HG02885 (cell line): ENCODE measurements at regions not wholly inside any gene's neighbourhood (a gene's known extent, or its start where the extent isn't known, plus 50 kb on each side); places are given as distances from the start of the nearest gene placed in this dataset.
"Not testable (repeated sequence)": the region's sequence is repeated elsewhere in the genome, so short reads cannot be mapped to it uniquely, and the experiment has no call there.

Experiments
- ATAC-seq: cut with Tn5 transposase; IDR thresholded peaks from one replicate; pipeline ENCODE4 v1.9.1; 2021; ENCODE audit warnings: mild to moderate bottlenecking; ENCODE audit not compliant: unreplicated experiment, poor library complexity

- no peak for ATAC-seq
These were observed 186.2 kb upstream of the FRMD6 start for GRCh38 chr14:51465486-51465885.

GRCh38 chr14:51467392-51467791 is 184.3 kb upstream of the FRMD6 start:
- ATAC-seq: not testable (repeated sequence)

GRCh38 chr14:51468523-51468922 is 183.2 kb upstream of the FRMD6 start:
- no peak for ATAC-seq

- ATAC-seq: no peak
These were observed 178.8 kb upstream of the FRMD6 start for GRCh38 chr14:51472881-51473280.

GRCh38 chr14:51473351-51473750 is 178.4 kb upstream of the FRMD6 start:
- no peak for ATAC-seq

GRCh38 chr14:51473808-51474565 is 177.7 kb upstream of the FRMD6 start:
- no peak for ATAC-seq

- no peak for ATAC-seq
These were observed 176.9 kb upstream of the FRMD6 start for GRCh38 chr14:51474854-51475253.

GRCh38 chr14:51478175-51478621 is 173.5 kb upstream of the FRMD6 start:
- ATAC-seq: no peak

- no peak for ATAC-seq
These were observed 172.0 kb upstream of the FRMD6 start for GRCh38 chr14:51479584-51480325.

GRCh38 chr14:51481643-51482042 is 170.1 kb upstream of the FRMD6 start:
- no peak for ATAC-seq

- no peak for ATAC-seq
These were observed 169.6 kb upstream of the FRMD6 start for GRCh38 chr14:51482102-51482501.

GRCh38 chr14:51484485-51484884 is 167.2 kb upstream of the FRMD6 start:
- no peak for ATAC-seq

- no peak for ATAC-seq
These were observed 166.0 kb upstream of the FRMD6 start for GRCh38 chr14:51485733-51486132.

GRCh38 chr14:51487848-51488247 is 163.9 kb upstream of the FRMD6 start:
- no peak for ATAC-seq

GRCh38 chr14:51488569-51489220 is 163.0 kb upstream of the FRMD6 start:
- ATAC-seq: no peak

GRCh38 chr14:51490205-51490604 is 161.5 kb upstream of the FRMD6 start:
- no peak for ATAC-seq

- ATAC-seq: no peak
These were observed 160.6 kb upstream of the FRMD6 start for GRCh38 chr14:51491036-51491545.

- ATAC-seq: no peak
These were observed 159.9 kb upstream of the FRMD6 start for GRCh38 chr14:51491776-51492175.

- ATAC-seq: no peak
These were observed 156.4 kb upstream of the FRMD6 start for GRCh38 chr14:51495319-51495718.

GRCh38 chr14:51498411-51499227 is 153.1 kb upstream of the FRMD6 start:
- ATAC-seq: no peak
